Caco-2 (cell line): ENCODE measurements at regions not wholly inside any gene's neighbourhood (a gene's known extent, or its start where the extent isn't known, plus 50 kb on each side); places are given as distances from the start of the nearest gene placed in this dataset.

Source experiments
- BruUV-seq: library from RNA; stranded (reverse); fragments of 400-500 nt; replicated peaks from 2 replicates; lab custom pipeline; 2021; lab: Mats Ljungman, UMichigan
- CTCF ChIA-PET: fragments of 300-600 bp; sonication (Branson Sonifier 250); formaldehyde crosslinking; loops from one replicate; lab custom pipeline; 2022; ENCODE audit warnings: antibody characterized with exemption; lab: Charles Lee
- POLR2A ChIA-PET: fragments of 300-600 bp; sonication (Branson Sonifier 250); formaldehyde crosslinking; loops from one replicate; lab custom pipeline; 2022; ENCODE audit warnings: antibody characterized with exemption; lab: Charles Lee
- DNase-seq, 2 experiments: peaks; one replicate each; pipeline versions ENCODE4 v3.0.0 to v3.0.0-alpha.2; 2020 to 2022
- H3K27me3 ChIP-seq: replicated peaks from 2 replicates; pipeline ENCODE4 v1.6.0; 2011; ENCODE audit warnings: low read length; ENCODE audit not compliant: control insufficient read depth, insufficient read depth
- H3K36me3 ChIP-seq: 2 replicates; pipeline ENCODE4 v1.5.1; 2011; ENCODE audit warnings: low read length; ENCODE audit not compliant: control insufficient read depth, insufficient read depth
- H3K4me1 ChIP-seq: fragments of 250-450 bp; sonication (Bioruptor Pico); 2 replicates; pipeline ENCODE4 v1.5.1; 2020; ENCODE audit warnings: mild to moderate bottlenecking
- H3K4me3 ChIP-seq: 2 replicates; pipeline ENCODE4 v1.5.1; 2011; ENCODE audit warnings: low read depth, mild to moderate bottlenecking, control low read depth, low read length
- H3K9me3 ChIP-seq: fragments of 250-450 bp; sonication (Bioruptor Pico); 2 replicates; pipeline ENCODE4 v1.5.1; 2020; ENCODE audit warnings: mild to moderate bottlenecking, moderate library complexity
- H3K27ac Mint-ChIP-seq: one replicate; pipeline ENCODE4 v1.8.0; 2022; ENCODE audit warnings: mixed read lengths; ENCODE audit not compliant: unreplicated experiment
- H3K27me3 Mint-ChIP-seq: one replicate; pipeline ENCODE4 v1.8.0; 2022; ENCODE audit warnings: mixed read lengths; ENCODE audit not compliant: insufficient read depth, unreplicated experiment
- H3K36me3 Mint-ChIP-seq: one replicate; pipeline ENCODE4 v1.8.0; 2022; ENCODE audit warnings: mild to moderate bottlenecking, mixed read lengths; ENCODE audit not compliant: insufficient read depth, unreplicated experiment
- H3K4me1 Mint-ChIP-seq: one replicate; pipeline ENCODE4 v1.8.0; 2022; ENCODE audit warnings: low read depth, mixed read lengths; ENCODE audit not compliant: unreplicated experiment
- H3K4me3 Mint-ChIP-seq: one replicate; pipeline ENCODE4 v1.8.0; 2022; ENCODE audit warnings: mild to moderate bottlenecking, moderate library complexity, mixed read lengths; ENCODE audit not compliant: unreplicated experiment
- H3K9me3 Mint-ChIP-seq: one replicate; pipeline ENCODE4 v1.8.0; 2022; ENCODE audit warnings: mixed read lengths; ENCODE audit not compliant: unreplicated experiment
- CTCF ChIP-seq, 2 experiments: fragments of 200-600 bp in 1 of 2; IDR thresholded peaks; 1 replicate in 1 of 2; 2 replicates in 1 of 2; pipeline versions ENCODE4 v1.5.1 to v1.8.0; 2011 to 2022; ENCODE audit warnings: antibody characterized with exemption in 1 of 2, control low read depth in 1 of 2, inconsistent platforms in 1 of 2, low read depth in 1 of 2, low read length in 1 of 2, mild to moderate bottlenecking in 1 of 2, moderate library complexity in 1 of 2; ENCODE audit not compliant: insufficient read depth in 1 of 2, severe bottlenecking in 1 of 2, unreplicated experiment in 1 of 2
- intact Hi-C: fragments of 100-400 bp; cut with micrococcal nuclease; formaldehyde crosslinking; loops from one replicate; pipeline ENCODE4 v1.10.0; 2022; ENCODE audit not compliant: unreplicated experiment

DNA sequence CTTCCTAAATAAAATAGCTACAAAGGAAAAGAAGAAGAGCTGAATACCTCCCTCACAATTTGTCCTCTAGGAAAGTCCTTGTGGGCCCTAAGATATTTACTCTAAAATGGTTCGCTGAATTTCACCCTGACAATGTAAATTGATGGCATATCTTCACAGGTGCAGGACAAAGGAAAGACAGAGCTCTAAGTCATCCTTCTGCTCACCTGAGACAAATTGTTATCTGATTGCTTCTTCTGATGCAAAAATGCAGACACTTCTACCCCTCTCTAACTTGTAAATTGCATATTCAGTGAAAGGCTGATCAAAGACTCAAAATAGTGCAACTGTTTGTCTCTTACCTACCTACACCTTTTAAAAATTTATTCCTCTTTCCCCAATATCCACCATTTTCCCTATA lies 747.2 kb upstream of the PRR20A start:
- TF ChIP-seq CTCF (IDR thresholded peaks at IDR 0.05; ENCODE audit: insufficient read depth in 1 of 2, low read depth in 1 of 2, low read length in 1 of 2, severe bottlenecking in 1 of 2, unreplicated experiment in 1 of 2), result no peak
- Mint-ChIP-seq H3K36me3 (no peaks in the 10 kb centered on the region), H3K4me1 (no peaks in the 10 kb centered on the region), H3K9me3 (no peaks in the 10 kb centered on the region), H3K27ac (no peak overlapping the region), H3K27me3 (no peaks in the 10 kb centered on the region), H3K4me3 (no peak overlapping the region)
- Histone ChIP-seq H3K4me1 (no peaks in the 10 kb centered on the region), H3K4me3 (no peak overlapping the region), H3K9me3 (no peaks in the 10 kb centered on the region), H3K27me3 (no peaks in the 10 kb centered on the region), H3K36me3 (no peaks in the 10 kb centered on the region)
- no TSS peak for BruUV-seq
- no peak for DNase-seq
- intact Hi-C loops, result no loop called here
- CTCF ChIA-PET, result no interaction called here
- POLR2A ChIA-PET, result no interaction called here

DNA sequence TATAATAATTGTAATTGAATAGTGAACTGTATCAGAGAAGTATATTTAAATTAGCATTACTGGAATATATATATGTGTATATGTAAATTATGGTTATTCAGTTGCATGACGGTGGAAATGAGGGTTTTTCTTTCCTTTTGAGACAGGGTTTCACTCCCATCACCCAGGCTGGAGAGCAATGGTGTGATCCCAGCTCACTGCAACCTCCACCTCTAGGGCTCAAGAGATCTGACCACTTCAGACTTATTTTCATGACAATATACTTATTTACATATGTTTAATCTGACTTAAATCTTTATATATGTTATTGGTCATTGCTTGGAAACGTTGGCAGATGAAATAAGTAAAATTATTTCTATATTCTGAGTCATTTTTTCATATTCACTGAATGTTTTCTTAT lies 744.4 kb upstream of the PRR20A start:
- Histone ChIP-seq H3K4me1 (no peaks in the 10 kb centered on the region), H3K36me3 (no peaks in the 10 kb centered on the region), H3K4me3 (no peak overlapping the region), H3K27me3 (no peaks in the 10 kb centered on the region), H3K9me3 (no peaks in the 10 kb centered on the region)
- no peak overlapping the region for H3K27ac Mint-ChIP-seq
- no peak for DNase-seq
- no TSS peak for BruUV-seq
- H3K4me3 Mint-ChIP-seq, result no peak overlapping the region
- intact Hi-C loops, result no loop called here
- no peaks in the 10 kb centered on the region for H3K36me3 Mint-ChIP-seq
- H3K9me3 Mint-ChIP-seq, result no peaks in the 10 kb centered on the region
- H3K27me3 Mint-ChIP-seq, result no peaks in the 10 kb centered on the region
- H3K4me1 Mint-ChIP-seq, result no peaks in the 10 kb centered on the region
- ChIA-PET CTCF (no interaction called here), POLR2A (no interaction called here)
- no peak for TF ChIP-seq CTCF (IDR thresholded peaks at IDR 0.05; ENCODE audit: insufficient read depth in 1 of 2, low read depth in 1 of 2, low read length in 1 of 2, severe bottlenecking in 1 of 2, unreplicated experiment in 1 of 2)

DNA sequence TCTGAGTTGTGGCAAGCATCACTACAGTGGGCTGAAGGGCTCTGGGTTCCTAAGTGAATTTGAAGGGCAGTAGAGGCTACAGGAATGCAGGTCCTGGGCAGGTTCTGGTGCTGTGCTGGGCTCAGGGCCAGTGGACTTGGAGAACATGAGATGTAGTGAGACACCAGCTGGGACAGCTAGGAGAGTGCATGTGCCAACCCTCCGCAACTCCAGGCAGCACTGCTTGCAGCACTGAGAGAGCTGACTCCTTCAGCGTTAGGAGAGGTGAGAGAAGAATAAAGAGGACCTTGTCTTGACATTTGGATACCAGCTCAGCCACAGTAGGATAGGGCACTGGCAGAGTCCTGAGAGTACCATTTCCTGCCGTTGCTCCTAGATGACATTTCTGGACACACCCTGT lies 739.9 kb upstream of the PRR20A start:
- H3K27ac Mint-ChIP-seq, result no peak overlapping the region
- H3K4me3 ChIP-seq, result no peak overlapping the region
- POLR2A ChIA-PET, result no interaction called here
- no peaks in the 10 kb centered on the region for H3K4me1 Mint-ChIP-seq
- H3K36me3 ChIP-seq, result no peaks in the 10 kb centered on the region
- DNase-seq, result no peak
- no peaks in the 10 kb centered on the region for H3K27me3 ChIP-seq
- H3K4me1 ChIP-seq, result no peaks in the 10 kb centered on the region
- no peak for TF ChIP-seq CTCF (IDR thresholded peaks at IDR 0.05; ENCODE audit: insufficient read depth in 1 of 2, low read depth in 1 of 2, low read length in 1 of 2, severe bottlenecking in 1 of 2, unreplicated experiment in 1 of 2)
- H3K36me3 Mint-ChIP-seq, result no peaks in the 10 kb centered on the region
- H3K27me3 Mint-ChIP-seq, result no peaks in the 10 kb centered on the region
- BruUV-seq, result no TSS peak
- no peaks in the 10 kb centered on the region for H3K9me3 ChIP-seq
- CTCF ChIA-PET, result no interaction called here
- no peak overlapping the region for H3K4me3 Mint-ChIP-seq
- H3K9me3 Mint-ChIP-seq, result no peaks in the 10 kb centered on the region
- intact Hi-C loops, result no loop called here
